GM11168 (cell line): ENCODE measurements at regions not wholly inside any gene's neighbourhood (a gene's known extent, or its start where the extent isn't known, plus 50 kb on each side); places are given as distances from the start of the nearest gene placed in this dataset.

ENCODE experiments used
- in situ Hi-C: fragments of 300-500 bp; cut with MboI; formaldehyde crosslinking; loops from one replicate; pipeline ENCODE4 v1.12.0; 2022; ENCODE audit warnings: low sequenced_read_pairs; ENCODE audit not compliant: unreplicated experiment

- in situ Hi-C loops, result no loop called here
Observed at GRCh38 chr22:27679176-27679575, 122.4 kb downstream of the MN1 start.

- in situ Hi-C loops, result no loop called here
Observed at GRCh38 chr22:27679693-27680488, 121.7 kb downstream of the MN1 start.

GRCh38 chr22:27680636-27681035 is 120.9 kb downstream of the MN1 start:
- in situ Hi-C loops, result no loop called here

GRCh38 chr22:27681037-27681436 is 120.5 kb downstream of the MN1 start:
- in situ Hi-C loops, result no loop called here

- in situ Hi-C loops, result no loop called here
Observed at GRCh38 chr22:27682437-27682836, 119.1 kb downstream of the MN1 start.

- in situ Hi-C loops, result no loop called here
Observed at GRCh38 chr22:27684901-27685300, 116.7 kb downstream of the MN1 start.

- in situ Hi-C loops, result no loop called here
Observed at GRCh38 chr22:27685515-27685914, 116.0 kb downstream of the MN1 start.

GRCh38 chr22:27685970-27686369 is 115.6 kb downstream of the MN1 start:
- in situ Hi-C loops, result no loop called here

- in situ Hi-C loops, result no loop called here
Observed at GRCh38 chr22:27686534-27686933, 115.0 kb downstream of the MN1 start.

GRCh38 chr22:27687984-27688545 is 113.5 kb downstream of the MN1 start:
- in situ Hi-C loops, result no loop called here

- in situ Hi-C loops, result no loop called here
Observed at GRCh38 chr22:27689664-27690063, 111.9 kb downstream of the MN1 start.

GRCh38 chr22:27690599-27690998 is 111.0 kb downstream of the MN1 start:
- in situ Hi-C loops, result no loop called here

- in situ Hi-C loops, result no loop called here
Observed at GRCh38 chr22:27692243-27692642, 109.3 kb downstream of the MN1 start.

- in situ Hi-C loops, result no loop called here
Observed at GRCh38 chr22:27695925-27696324, 105.6 kb downstream of the MN1 start.

- in situ Hi-C loops, result no loop called here
Observed at GRCh38 chr22:27697888-27698287, 103.7 kb downstream of the MN1 start.
